SK-N-SH (cell line): ENCODE measurements at regions not wholly inside any gene's neighbourhood (a gene's known extent, or its start where the extent isn't known, plus 50 kb on each side); places are given as distances from the start of the nearest gene placed in this dataset.

Experiments
- CTCF ChIA-PET: fragments of 300-600, 350-600 bp; formaldehyde crosslinking; extraction: SDS; loops from one replicate; lab custom pipeline; 2021; lab: Yijun Ruan, JAX
- POLR2A ChIA-PET: fragments of 350-600 bp; sonication (Branson Sonifier 250); formaldehyde crosslinking; extraction: SDS; loops from one replicate; lab custom pipeline; 2020; ENCODE audit warnings: antibody characterized with exemption, inconsistent platforms; lab: Yijun Ruan, JAX
- DNase-seq: peaks from one replicate; pipeline ENCODE4 v3.0.0; 2012
- H2AFZ ChIP-seq: fragments of 200-600 bp; sonication (generic); 2 replicates; pipeline ENCODE4 v1.8.1; 2016; ENCODE audit warnings: antibody characterized with exemption, mild to moderate bottlenecking, low read depth
- H3F3A ChIP-seq: fragments of 200-600 bp; sonication (generic); replicated peaks from 2 replicates; pipeline ENCODE3; 2016; ENCODE audit warnings: antibody characterized with exemption, mild to moderate bottlenecking; ENCODE audit not compliant: insufficient read depth
- H3K27ac ChIP-seq, 2 experiments: fragments of 200-500 bp in 1 of 2; fragments of 200-600 bp in 1 of 2; sonication (Bioruptor generic) in 1 of 2; sonication (generic), shearing (Covaris generic) in 1 of 2; 2 replicates each; pipeline versions ENCODE4 v1.5.1 to v1.6.1; 2014 to 2016; ENCODE audit warnings: low read depth in 2 of 2, inconsistent platforms in 1 of 2, low read length in 1 of 2, mild to moderate bottlenecking in 1 of 2, mixed read lengths in 1 of 2
- H3K27me3 ChIP-seq: fragments of 200-600 bp; sonication (generic), shearing (Covaris generic); 2 replicates; pipeline ENCODE4 v1.6.1; 2016; ENCODE audit warnings: mixed run types; ENCODE audit not compliant: insufficient read depth
- H3K36me3 ChIP-seq, 2 experiments: fragments of 200-500 bp in 1 of 2; fragments of 200-600 bp in 1 of 2; sonication (Bioruptor generic) in 1 of 2; sonication (generic) in 1 of 2; replicated peaks in 1 of 2; 2 replicates each; pipeline versions ENCODE3 to v1.5.1; 2014 to 2016; ENCODE audit warnings: low read length in 1 of 2, mild to moderate bottlenecking in 1 of 2; ENCODE audit not compliant: insufficient read depth in 2 of 2, control insufficient read depth in 1 of 2
- H3K4me1 ChIP-seq, 2 experiments: fragments of 200-500 bp in 1 of 2; fragments of 200-600 bp in 1 of 2; sonication (Bioruptor generic) in 1 of 2; sonication (generic), shearing (Covaris generic) in 1 of 2; 2 replicates each; pipeline versions ENCODE4 v1.5.1 to v1.6.1; 2014 to 2016; ENCODE audit warnings: low read depth in 1 of 2, low read length in 1 of 2, mixed run types in 1 of 2; ENCODE audit not compliant: insufficient read depth in 2 of 2, control insufficient read depth in 1 of 2
- H3K4me2 ChIP-seq: fragments of 200-600 bp; sonication (generic), shearing (Covaris generic); 2 replicates; pipeline ENCODE4 v1.6.1; 2017; ENCODE audit warnings: mixed run types
- H3K4me3 ChIP-seq, 2 experiments: fragments of 200-500 bp in 1 of 2; fragments of 200-600 bp in 1 of 2; sonication (Bioruptor generic) in 1 of 2; sonication (generic), shearing (Covaris generic) in 1 of 2; 2 replicates each; pipeline versions ENCODE4 v1.5.1 to v1.8.1; 2014 to 2016; ENCODE audit warnings: low read depth in 2 of 2, inconsistent platforms in 1 of 2, low read length in 1 of 2, mild to moderate bottlenecking in 1 of 2, mixed read lengths in 1 of 2, moderate library complexity in 1 of 2
- H3K79me2 ChIP-seq: fragments of 200-600 bp; sonication (generic); 2 replicates; pipeline ENCODE4 v1.8.1; 2017; ENCODE audit warnings: mild to moderate bottlenecking; ENCODE audit not compliant: insufficient read depth
- H3K9ac ChIP-seq: fragments of 200-600 bp; sonication (generic); 2 replicates; pipeline ENCODE4 v1.6.1; 2017; ENCODE audit warnings: mixed run types
- H3K9me2 ChIP-seq: fragments of 200-600 bp; sonication (generic); 2 replicates; pipeline ENCODE4 v1.6.1; 2017; ENCODE audit warnings: mixed run types
- H3K9me3 ChIP-seq: fragments of 200-600 bp; sonication (generic); 2 replicates; pipeline ENCODE4 v1.6.1; 2017; ENCODE audit warnings: mixed run types, mild to moderate bottlenecking, moderate library complexity
- H4K20me1 ChIP-seq: fragments of 200-600 bp; sonication (generic); 2 replicates; pipeline ENCODE4 v1.6.1; 2017; ENCODE audit warnings: mild to moderate bottlenecking, mixed run types; ENCODE audit not compliant: insufficient read depth
- CHD2 ChIP-seq: fragments of 150-350 bp; IDR thresholded peaks from 2 replicates; pipeline ENCODE4 v1.6.1; 2018; ENCODE audit warnings: low read length; ENCODE audit not compliant: partially characterized antibody
- ELF1 ChIP-seq: IDR thresholded peaks from 2 replicates; pipeline ENCODE4 v1.4.0; 2012
- EP300 ChIP-seq, 2 experiments: IDR thresholded peaks; 2 replicates each; pipeline versions ENCODE4 v1.4.0 to v1.6.1; 2012; ENCODE audit warnings: borderline replicate concordance in 1 of 2, low read depth in 1 of 2, low read length in 1 of 2
- EZH2phosphoT487 ChIP-seq: fragments of 200-600 bp; sonication (generic); IDR thresholded peaks from 2 replicates; pipeline ENCODE4 v1.6.1; 2017; ENCODE audit warnings: low read depth, mixed run types, mild to moderate bottlenecking, antibody characterized with exemption, moderate library complexity, borderline replicate concordance
- FOSL2 ChIP-seq: IDR thresholded peaks from 2 replicates; pipeline ENCODE4 v1.4.0; 2012; ENCODE audit warnings: low read depth, mild to moderate bottlenecking, moderate library complexity, borderline replicate concordance
- FOXM1 ChIP-seq: IDR thresholded peaks from 2 replicates; pipeline ENCODE4 v1.4.0; 2012; ENCODE audit warnings: low read depth, mild to moderate bottlenecking
- GATA2 ChIP-seq: sonication (generic); formaldehyde crosslinking; IDR thresholded peaks from 2 replicates; pipeline ENCODE4 v1.5.0; 2020; ENCODE audit warnings: mild to moderate bottlenecking, missing genetic modification reagents
- JUND ChIP-seq: IDR thresholded peaks from 2 replicates; pipeline ENCODE4 v1.4.0; 2012
- NFIC ChIP-seq: IDR thresholded peaks from 2 replicates; pipeline ENCODE4 v1.4.0; 2012; ENCODE audit warnings: borderline replicate concordance
- NRF1 ChIP-seq: IDR thresholded peaks from 2 replicates; pipeline ENCODE4 v1.6.1; 2012; ENCODE audit warnings: low read depth, mild to moderate bottlenecking, low read length
- POLR2AphosphoS5 ChIP-seq: IDR thresholded peaks from 2 replicates; pipeline ENCODE4 v1.6.1; 2012; ENCODE audit warnings: low read depth, low read length
- RXRA ChIP-seq: IDR thresholded peaks from 2 replicates; pipeline ENCODE4 v1.4.0; 2012; ENCODE audit warnings: low read depth, mild to moderate bottlenecking, borderline replicate concordance
- SIN3A ChIP-seq: IDR thresholded peaks from 2 replicates; pipeline ENCODE4 v1.6.1; 2012; ENCODE audit warnings: low read depth, mild to moderate bottlenecking, low read length, moderate library complexity, borderline replicate concordance
- SMC3 ChIP-seq: IDR thresholded peaks from 2 replicates; pipeline ENCODE4 v1.6.1; 2012; ENCODE audit warnings: low read depth, low read length, improper control_type of control experiment
- TAF1 ChIP-seq: IDR thresholded peaks from 2 replicates; pipeline ENCODE4 v1.6.1; 2012; ENCODE audit warnings: low read depth, mild to moderate bottlenecking, low read length, moderate library complexity, borderline replicate concordance
- TCF12 ChIP-seq: IDR thresholded peaks from 2 replicates; pipeline ENCODE4 v1.4.0; 2012
- TEAD4 ChIP-seq: IDR thresholded peaks from 2 replicates; pipeline ENCODE4 v1.4.0; 2012; ENCODE audit warnings: mild to moderate bottlenecking, borderline replicate concordance; ENCODE audit not compliant: insufficient read depth
- USF1 ChIP-seq: IDR thresholded peaks from 2 replicates; pipeline ENCODE4 v1.4.0; 2012; ENCODE audit warnings: low read depth, borderline replicate concordance
- WGBS: methylation state at CpG from one replicate; pipeline ENCODE4 v1.1.6; 2017; ENCODE audit warnings: low lambda C conversion rate; 5-methylcytosine and 5-hydroxymethylcytosine counted together
- TF ChIP-seq, protein P1 (sequence below): IDR thresholded peaks from 2 replicates; pipeline ENCODE4 v1.4.0; 2012; ENCODE audit warnings: low read depth, borderline replicate concordance
- TF ChIP-seq, protein P2 (sequence below): fragments of 150-350 bp; IDR thresholded peaks from 2 replicates; pipeline ENCODE4 v1.6.1; 2017; ENCODE audit warnings: antibody characterized with exemption, low read length, low read depth, borderline replicate concordance

DNA sequence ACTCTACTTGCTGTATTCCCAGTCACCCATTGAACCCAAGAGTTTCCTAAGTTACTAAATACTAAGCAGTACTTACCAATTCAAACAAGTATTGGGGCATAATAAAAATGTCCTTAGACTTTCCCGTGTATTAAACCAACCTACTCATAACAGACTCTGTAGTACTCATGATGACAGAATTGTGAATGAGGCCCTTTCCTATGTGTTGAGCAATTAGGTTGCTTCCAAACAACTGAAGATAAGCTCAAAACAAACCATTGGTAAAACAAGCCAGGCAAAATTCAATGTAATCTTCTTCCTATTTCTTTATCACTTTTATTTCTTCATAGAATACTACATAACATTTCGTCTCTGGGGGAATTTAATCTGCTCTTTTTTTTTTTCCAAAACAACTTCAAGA lies 106.5 kb upstream of the ANK3 start:
- H4K20me1 ChIP-seq = no peaks in the 10 kb centered on the region
- POLR2A ChIA-PET = interaction anchor here (0.7 kb wide), 1 partner anchor 33 kb away, joined by 3 read pairs; no protein-coding TSS in a partner anchor
- H3K9me3 ChIP-seq = 0 out of 2 replicates have a peak, but pooled peaks cover 3% of the 10 kb centered on the region
- no peaks in the 10 kb centered on the region for H3K79me2 ChIP-seq
- H3K36me3 ChIP-seq = no peaks in the 10 kb centered on the region
- no peak for TF ChIP-seq JUND
- TF ChIP-seq CHD2 = no peak
- no peak for TF ChIP-seq ELF1
- TF ChIP-seq USF1 = no peak
- TF ChIP-seq SIN3A = no peak
- TF ChIP-seq FOSL2 = no peak
- TF ChIP-seq SMC3 = no peak
- TF ChIP-seq NFIC = no peak
- TF ChIP-seq POLR2AphosphoS5 = no peak
- no peak for TF ChIP-seq TAF1
- no peak for TF ChIP-seq GATA2
- TF ChIP-seq TEAD4 = no peak
- TF ChIP-seq FOXM1 = no peak
- no peak for TF ChIP-seq NRF1
- TF ChIP-seq, protein P1, sequence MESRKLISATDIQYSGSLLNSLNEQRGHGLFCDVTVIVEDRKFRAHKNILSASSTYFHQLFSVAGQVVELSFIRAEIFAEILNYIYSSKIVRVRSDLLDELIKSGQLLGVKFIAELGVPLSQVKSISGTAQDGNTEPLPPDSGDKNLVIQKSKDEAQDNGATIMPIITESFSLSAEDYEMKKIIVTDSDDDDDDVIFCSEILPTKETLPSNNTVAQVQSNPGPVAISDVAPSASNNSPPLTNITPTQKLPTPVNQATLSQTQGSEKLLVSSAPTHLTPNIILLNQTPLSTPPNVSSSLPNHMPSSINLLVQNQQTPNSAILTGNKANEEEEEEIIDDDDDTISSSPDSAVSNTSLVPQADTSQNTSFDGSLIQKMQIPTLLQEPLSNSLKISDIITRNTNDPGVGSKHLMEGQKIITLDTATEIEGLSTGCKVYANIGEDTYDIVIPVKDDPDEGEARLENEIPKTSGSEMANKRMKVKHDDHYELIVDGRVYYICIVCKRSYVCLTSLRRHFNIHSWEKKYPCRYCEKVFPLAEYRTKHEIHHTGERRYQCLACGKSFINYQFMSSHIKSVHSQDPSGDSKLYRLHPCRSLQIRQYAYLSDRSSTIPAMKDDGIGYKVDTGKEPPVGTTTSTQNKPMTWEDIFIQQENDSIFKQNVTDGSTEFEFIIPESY = no peak
- TF ChIP-seq EP300 (IDR thresholded peaks at IDR 0.05; ENCODE audit: borderline replicate concordance in 1 of 2, low read depth in 1 of 2, low read length in 1 of 2) = no peak
- no peak for TF ChIP-seq EZH2phosphoT487
- TF ChIP-seq, protein P2, sequence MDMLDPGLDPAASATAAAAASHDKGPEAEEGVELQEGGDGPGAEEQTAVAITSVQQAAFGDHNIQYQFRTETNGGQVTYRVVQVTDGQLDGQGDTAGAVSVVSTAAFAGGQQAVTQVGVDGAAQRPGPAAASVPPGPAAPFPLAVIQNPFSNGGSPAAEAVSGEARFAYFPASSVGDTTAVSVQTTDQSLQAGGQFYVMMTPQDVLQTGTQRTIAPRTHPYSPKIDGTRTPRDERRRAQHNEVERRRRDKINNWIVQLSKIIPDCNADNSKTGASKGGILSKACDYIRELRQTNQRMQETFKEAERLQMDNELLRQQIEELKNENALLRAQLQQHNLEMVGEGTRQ = no peak
- no peak for TF ChIP-seq RXRA
- no peak for TF ChIP-seq TCF12
- TF ChIP-seq, all 33 proteins: peak for 0
- no peak overlapping the region for H3K4me3 ChIP-seq
- no peaks in the 10 kb centered on the region for H3F3A ChIP-seq
- H3K9ac ChIP-seq = no peak overlapping the region
- CTCF ChIA-PET = interaction anchor here (0.6 kb wide), 1 partner anchor 18 kb away, joined by 3 read pairs; no protein-coding TSS in a partner anchor
- no peak overlapping the region for H3K4me2 ChIP-seq
- H3K4me1 ChIP-seq = peaks cover 0 to 15% of the 10 kb centered on the region in 2 experiments; a peak in 3 of 4 replicates
- DNase-seq = no peak
- no peak overlapping the region for H3K27ac ChIP-seq
- H3K9me2 ChIP-seq = no peaks in the 10 kb centered on the region
- no peak overlapping the region for H2AFZ ChIP-seq
- H3K27me3 ChIP-seq = no peaks in the 10 kb centered on the region
- 86% methylated on average over 2 of the region's 2 CpGs for WGBS
